ENCODE measurements at regions not wholly inside any gene's neighbourhood (a gene's known extent, or its start where the extent isn't known, plus 50 kb on each side); places are given as distances from the start of the nearest gene placed in this dataset.

DNA sequence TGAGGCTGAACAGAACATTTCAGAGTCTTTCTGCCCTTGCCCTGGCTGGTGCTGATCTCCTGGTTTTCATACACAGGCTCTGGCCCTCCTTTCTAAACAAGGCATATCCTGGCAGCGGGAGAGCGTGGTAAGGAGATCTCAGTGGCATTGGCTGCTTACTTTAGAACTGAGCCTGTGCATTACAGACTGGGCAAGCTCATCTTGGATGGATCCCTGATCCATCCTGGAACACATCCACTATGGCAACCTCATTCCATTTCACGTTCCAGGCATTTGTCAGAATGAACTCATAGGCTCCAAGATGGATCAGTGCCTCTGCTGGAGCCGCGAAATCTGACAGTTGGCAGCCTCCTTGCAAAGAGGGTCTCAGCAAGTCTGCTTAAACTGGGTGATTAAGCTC lies 224.5 kb upstream of the PELI2 start:
- H3K4me3 ChIP-seq (ENCODE audit: low read length), result no peak overlapping the region
- TF ChIP-seq, protein P1, sequence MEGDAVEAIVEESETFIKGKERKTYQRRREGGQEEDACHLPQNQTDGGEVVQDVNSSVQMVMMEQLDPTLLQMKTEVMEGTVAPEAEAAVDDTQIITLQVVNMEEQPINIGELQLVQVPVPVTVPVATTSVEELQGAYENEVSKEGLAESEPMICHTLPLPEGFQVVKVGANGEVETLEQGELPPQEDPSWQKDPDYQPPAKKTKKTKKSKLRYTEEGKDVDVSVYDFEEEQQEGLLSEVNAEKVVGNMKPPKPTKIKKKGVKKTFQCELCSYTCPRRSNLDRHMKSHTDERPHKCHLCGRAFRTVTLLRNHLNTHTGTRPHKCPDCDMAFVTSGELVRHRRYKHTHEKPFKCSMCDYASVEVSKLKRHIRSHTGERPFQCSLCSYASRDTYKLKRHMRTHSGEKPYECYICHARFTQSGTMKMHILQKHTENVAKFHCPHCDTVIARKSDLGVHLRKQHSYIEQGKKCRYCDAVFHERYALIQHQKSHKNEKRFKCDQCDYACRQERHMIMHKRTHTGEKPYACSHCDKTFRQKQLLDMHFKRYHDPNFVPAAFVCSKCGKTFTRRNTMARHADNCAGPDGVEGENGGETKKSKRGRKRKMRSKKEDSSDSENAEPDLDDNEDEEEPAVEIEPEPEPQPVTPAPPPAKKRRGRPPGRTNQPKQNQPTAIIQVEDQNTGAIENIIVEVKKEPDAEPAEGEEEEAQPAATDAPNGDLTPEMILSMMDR (conservative IDR thresholded peaks at IDR 0.05; ENCODE audit: low read length), result no peak
- no peak for DNase-seq (ENCODE audit: low read depth)

DNA sequence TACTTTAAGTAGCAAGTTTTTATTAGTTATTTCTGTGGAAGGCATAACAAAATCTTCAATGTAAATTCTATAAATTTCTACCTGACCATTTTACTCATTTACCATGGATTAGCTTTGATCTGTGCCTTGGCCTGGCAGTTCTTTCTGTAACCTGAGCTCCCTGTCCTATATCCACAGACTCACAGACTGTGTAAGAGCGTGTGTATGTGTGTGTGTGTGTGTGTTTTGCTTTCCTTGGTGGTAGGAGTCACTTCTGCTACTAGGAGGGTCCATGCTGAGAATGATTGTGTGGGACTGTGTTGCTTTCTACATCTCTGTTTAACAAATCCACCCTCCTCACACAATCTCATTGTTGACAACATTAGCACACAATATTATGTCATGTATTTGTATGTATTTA lies 221.2 kb upstream of the PELI2 start:
- TF ChIP-seq, protein P1 (conservative IDR thresholded peaks at IDR 0.05; ENCODE audit: low read length), result no peak
- H3K4me3 ChIP-seq (ENCODE audit: low read length), result no peak overlapping the region
- DNase-seq (ENCODE audit: low read depth), result no peak

DNA sequence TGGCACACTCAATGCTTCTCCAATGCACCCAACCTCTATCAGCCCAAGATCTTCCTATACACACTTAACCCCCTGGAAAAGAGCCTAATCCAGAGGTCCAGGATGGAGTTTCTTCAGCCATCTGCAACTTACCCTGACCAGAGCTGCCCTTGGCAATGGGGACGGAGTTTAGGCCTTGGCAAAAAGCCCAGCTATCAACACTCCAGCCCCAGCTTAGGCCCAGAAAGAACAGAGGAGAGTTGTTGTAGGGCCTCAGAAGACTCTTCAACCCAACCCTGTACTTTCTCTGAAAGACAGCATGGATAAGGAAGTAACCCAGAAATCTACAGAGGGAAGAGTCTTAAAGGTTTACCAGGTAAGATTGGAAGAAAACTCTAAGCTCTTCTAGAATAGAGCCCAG lies 219.3 kb upstream of the PELI2 start:
- TF ChIP-seq, protein P1 (conservative IDR thresholded peaks at IDR 0.05; ENCODE audit: low read length), result no peak
- DNase-seq (ENCODE audit: low read depth), result no peak
- H3K4me3 ChIP-seq (ENCODE audit: low read length), result no peak overlapping the region

DNA sequence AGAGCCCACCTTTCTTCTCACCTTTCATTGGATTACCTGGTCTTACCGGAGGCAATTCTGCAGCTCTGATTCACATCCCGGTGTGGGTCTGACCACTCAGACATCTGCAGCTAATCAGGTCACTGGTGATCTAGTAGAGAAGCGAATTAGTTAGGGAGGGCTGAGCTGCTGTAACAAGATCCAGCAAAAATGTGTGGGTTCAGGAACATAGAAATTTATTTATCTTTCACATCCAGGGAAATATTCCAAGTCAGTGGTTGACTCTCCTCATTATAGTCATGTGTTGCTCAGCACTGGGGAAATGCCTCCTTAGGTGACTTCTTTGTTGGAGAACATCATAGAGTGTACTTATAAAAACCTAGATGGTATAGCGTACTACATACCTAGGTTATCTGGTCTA lies 218.7 kb upstream of the PELI2 start:
- no peak for DNase-seq (ENCODE audit: low read depth)
- H3K4me3 ChIP-seq (ENCODE audit: low read length), result no peak overlapping the region
- TF ChIP-seq, protein P1 (conservative IDR thresholded peaks at IDR 0.05; ENCODE audit: low read length), result no peak

DNA sequence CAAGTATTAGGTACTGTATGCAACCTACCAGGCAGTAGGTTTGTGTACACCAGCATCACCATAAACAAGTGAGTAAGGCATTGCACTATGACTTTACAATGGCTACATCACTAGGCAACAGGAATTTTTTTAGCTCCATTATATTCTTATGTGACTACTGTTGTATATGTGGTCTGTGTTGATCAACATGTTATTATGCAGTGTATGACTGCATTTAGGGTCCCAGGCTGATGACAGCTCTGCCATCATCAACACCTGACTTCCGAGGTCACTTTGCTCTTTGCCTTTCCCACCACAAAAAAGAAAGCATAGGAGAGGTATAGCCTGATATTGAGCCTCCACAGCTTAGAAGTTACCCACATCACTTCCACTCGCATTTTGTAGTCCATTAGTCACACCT lies 217.5 kb upstream of the PELI2 start:
- TF ChIP-seq, protein P1 (conservative IDR thresholded peaks at IDR 0.05; ENCODE audit: low read length), result no peak
- DNase-seq (ENCODE audit: low read depth), result no peak
- no peak overlapping the region for H3K4me3 ChIP-seq (ENCODE audit: low read length)

DNA sequence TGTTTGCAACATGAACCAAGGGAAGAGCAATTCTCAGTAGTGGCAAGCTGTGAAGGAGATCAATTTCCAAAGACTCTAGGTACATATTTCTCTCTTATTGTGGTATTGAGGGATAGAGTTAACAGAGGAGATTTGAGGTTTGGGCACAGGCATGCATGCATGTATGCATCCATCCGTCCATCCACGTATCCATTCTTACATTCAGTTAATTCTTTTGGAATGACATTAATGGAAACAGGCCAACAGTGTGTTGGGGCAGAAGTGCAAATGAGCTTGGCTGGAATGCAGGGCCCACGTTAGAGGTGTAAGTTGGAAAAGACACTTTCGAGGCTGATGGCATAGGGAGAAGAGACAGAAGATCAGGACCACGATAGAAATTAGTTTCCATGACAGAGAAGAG lies 216.9 kb upstream of the PELI2 start:
- DNase-seq (ENCODE audit: low read depth), result no peak
- TF ChIP-seq, protein P1 (conservative IDR thresholded peaks at IDR 0.05; ENCODE audit: low read length), result no peak
- no peak overlapping the region for H3K4me3 ChIP-seq (ENCODE audit: low read length)

DNA sequence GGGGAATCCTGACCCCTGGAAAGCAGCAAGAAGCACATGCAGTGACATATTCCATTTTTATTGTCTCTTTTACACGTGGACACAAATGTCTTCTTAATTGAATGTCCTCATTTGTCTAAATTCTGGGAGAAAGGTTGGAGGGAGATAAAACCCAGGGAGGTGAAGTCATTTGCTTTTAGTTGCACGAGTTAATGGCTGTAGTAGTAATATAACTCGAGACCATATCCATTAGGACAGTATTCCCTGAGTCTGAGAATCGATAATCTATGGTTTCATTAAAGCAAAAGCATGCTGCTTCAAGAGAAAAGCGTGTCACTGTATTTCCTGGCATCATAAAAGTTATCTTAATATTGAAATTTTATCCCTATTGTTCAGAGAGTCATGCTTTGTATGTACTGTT lies 216.0 kb upstream of the PELI2 start:
- H3K4me3 ChIP-seq (ENCODE audit: low read length), result no peak overlapping the region
- TF ChIP-seq, protein P1 (conservative IDR thresholded peaks at IDR 0.05; ENCODE audit: low read length), result no peak
- no peak for DNase-seq (ENCODE audit: low read depth)

Measured in AG10803 (cell line).